NCI-H510A (cell line): ENCODE measurements at regions not wholly inside any gene's neighbourhood (a gene's known extent, or its start where the extent isn't known, plus 50 kb on each side); places are given as distances from the start of the nearest gene placed in this dataset.

Source experiments
- DNase-seq: peaks from one replicate; lab custom pipeline; 2025; lab: John Stamatoyannopoulos, UW

DNA sequence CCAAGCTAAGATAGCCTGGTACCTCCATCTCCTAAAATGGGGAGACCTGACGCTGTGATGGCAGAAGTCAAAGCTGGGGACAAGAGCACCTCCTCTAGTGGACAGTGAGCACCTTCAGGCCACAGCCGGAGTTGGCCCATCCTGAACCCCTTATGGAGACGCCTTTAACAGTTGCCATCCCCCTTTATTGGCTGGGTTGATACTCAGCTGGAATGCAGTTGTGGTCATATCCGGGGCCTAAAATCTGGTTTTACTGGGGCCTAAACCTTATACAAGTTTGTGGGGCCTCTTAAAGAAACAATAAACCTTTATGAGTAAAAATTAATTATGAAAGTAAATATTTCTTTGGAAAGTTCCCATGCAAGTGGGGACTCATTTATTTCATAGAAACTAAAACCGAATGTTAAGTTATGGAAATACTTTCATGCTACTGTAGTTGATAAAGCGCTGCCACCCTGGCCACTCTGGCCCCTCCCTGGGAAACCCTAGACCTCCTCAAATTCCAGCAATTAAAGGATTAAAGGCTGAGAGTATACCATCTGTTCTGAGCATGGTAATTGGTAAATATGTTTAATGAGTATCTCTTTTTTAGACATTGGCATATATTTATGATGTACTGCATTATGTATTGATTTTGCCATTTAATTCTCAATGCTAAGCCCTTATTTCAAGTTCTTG is 95.1 kb upstream of the SASH1 start:
- DNase-seq, result no peak

DNA sequence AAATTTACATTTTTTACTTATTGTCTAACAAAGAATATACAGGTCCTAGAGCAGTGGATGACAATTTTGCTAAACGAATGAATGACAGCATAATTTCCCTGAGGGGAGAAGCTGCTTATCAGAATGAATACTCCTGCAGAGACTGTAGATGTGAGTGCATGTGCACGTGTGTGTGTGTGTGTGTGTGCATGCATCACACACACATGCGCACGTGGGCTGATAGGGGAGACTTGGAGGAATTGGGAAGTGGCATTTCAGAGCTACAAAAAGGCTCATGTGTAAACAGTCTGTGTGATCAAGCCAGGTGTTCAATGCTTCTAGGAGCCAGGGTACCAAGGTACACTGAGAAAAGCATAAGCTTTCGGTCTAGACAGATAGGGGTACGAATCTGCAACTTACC is 93.5 kb upstream of the SASH1 start:
- DNase-seq, result no peak

DNA sequence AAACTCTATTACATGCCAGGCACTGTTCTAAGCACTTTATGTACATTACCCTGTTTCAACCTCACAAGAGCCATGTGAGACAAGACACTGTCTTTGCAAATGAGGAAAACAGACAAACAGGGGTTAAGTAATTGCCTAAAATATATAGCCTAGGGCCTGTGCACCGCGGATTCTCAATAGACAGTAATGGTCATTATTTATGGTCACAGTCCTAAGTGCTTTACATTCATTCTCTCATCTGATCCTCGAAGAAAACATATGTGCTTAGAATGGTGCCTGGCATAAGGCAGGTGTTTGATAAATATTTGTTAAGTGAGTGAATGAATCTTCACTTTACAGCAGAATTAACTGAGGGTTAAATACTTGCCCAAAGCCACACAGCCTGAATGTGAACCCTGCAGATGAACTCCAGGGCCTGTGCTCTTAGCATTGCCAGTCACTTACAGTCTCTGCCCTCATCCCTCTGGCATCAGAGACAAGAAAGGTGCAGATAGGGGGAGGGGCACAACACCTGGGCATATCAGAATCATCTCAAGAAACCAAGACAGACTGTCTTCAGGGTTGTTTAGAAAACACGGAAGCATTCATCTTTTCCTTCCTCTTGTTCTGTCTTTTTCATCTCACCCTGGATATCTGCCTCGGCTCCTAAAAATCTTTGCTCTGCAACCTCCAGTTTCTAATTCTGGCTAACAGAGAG is 92.8 kb upstream of the SASH1 start:
- no peak for DNase-seq

DNA sequence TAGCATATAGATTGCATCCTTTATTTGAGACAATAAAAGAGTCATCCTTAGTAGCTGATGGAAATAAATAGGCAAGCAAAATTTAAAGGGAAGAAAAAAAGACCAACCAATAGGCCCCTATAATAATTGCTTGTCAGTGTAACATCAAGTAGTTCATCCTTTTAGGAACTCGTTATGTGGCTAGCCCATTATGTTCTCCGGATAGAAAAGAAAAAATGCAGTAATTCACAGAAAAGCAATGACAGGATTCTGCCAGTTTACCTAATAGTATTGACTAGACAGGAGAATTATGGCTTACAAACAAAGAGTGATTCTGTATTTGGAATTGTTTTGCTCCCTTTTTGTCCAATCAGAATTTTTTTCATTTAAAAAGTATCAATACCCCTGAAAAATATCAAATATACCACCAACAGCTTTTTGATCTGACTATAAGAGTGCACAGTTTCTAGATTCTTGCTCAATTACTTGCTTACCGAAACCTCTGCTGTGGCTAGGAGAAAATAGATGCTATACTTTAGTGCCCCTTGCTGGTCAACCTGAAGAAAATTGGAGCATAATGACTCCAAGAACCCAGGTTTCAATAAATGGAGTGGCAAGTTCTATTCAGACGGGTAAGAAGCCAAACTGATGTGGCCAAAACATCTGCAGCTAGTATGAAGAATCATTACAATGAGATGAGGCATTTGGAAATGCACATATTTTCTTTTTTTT is 91.5 kb upstream of the SASH1 start:
- no peak for DNase-seq

DNA sequence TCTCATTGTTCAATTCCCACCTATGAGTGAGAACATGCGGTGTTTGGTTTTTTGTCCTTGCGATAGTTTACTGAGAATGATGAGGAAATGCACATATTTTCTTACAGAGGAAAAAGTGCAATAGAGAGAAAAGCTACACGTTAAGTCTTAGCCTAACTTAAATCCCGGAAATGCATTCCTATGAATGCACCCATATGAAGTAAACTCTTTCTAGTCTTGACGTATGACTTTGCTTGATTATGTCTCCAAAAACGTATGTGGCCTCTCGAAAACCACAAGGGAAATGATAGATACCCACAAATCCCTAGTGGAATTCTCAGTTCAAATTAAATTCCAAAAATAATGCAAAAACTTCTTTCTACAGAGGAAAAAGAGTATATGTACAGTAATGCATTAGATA is 90.7 kb upstream of the SASH1 start:
- no peak for DNase-seq

DNA sequence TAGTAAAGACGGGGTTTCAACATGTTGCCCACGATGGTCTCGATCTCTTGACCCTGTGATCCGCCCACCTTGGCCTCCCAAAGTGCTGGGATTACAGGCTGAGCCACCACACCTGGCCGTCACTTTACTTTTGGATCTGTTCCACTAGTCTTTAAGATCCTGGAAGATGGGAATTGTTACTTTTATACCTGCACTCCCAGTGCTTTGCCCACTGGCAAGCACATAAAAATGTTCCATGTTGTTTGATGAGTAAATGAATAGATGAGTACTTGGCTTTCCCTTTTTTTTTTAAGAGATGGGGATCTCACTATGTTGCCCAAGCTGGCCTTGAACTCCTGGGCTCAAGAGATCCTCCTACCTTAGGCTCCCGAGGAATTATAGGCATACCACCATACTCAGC is 84.8 kb upstream of the SASH1 start:
- DNase-seq, result no peak

DNA sequence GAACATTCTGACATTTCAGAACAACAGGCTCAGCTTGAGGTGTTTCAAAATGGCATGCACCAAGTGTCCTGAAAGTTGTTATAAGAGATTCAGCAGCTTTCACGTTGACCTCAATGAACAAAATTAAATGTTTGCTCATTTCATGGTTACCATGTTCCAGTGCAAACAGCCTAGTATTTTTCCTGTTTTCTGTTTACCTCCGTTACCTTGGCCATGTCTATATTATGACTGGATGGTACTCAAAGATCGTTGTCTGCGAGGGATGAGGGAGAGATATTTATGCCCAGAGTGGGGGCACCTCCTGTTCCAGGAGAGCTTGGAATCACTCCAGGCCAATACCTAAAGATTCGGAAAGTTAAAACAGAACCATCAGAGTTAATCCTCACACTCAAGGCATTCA is 83.8 kb upstream of the SASH1 start:
- DNase-seq, result no peak

DNA sequence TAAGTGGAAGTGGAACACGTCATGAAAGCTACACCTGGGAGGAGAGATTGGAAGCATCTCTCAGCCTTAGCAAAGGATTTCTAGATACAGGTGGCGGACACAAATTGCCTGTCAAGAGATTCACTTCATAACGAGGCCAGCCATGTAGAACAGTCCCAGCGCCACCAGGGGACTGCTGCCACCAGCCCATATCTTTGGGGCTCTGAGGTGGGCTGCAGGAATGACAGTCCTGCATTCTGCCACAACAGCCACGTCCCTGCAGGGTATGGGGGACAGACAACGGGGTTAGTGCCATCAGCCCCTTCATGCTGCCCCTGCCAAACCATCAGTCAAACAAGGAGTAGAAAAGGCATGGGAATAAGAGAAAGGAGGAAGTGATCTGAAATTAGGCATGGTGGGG is 81.2 kb upstream of the SASH1 start:
- DNase-seq, result no peak

- no peak for DNase-seq
These were observed 79.6 kb upstream of the SASH1 start for GRCh38 chr6:148263010-148263409.

- no peak for DNase-seq
These were observed 78.7 kb upstream of the SASH1 start for GRCh38 chr6:148263961-148264360.

GRCh38 chr6:148265054-148265453 is 77.6 kb upstream of the SASH1 start:
- DNase-seq, result no peak

DNA sequence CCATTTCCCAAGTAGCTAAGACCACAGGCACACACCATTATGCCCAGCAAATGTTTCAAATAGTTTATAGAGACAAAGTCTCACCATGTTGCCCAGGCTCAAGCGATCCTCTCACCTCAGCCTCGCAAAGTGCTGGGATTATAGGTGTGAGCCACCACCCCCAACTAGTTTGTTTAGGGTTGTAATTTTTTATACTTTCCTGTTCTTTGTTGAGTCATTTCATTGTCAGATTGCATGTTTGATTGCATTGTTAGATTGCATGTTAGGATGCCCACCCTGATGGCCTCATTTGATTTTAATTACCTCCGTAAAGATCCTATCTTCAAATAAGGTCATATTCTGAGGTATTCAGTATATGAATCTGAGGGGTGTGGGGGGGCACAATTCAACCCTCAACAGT is 73.3 kb upstream of the SASH1 start:
- no peak for DNase-seq

GRCh38 chr6:148271711-148272439 is 70.8 kb upstream of the SASH1 start:
- no peak for DNase-seq

DNA sequence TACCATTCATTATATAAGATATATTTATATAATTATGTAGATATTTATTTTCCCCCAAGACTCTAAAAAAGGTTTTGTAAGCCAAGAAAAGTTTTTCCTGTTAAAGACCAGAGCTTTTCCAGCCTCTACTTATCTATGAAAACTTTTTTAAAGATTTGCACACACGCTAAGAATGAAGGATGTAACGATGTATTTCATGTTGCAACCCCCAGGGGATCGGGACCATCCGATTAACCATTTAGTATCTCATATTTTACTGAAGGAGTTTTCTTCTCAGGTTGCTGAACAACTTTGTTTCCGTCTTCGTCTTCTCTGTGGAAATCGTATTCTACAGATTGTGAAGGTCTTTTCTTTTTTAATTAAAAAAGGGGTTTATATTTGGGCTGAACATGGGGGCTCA is 70.0 kb upstream of the SASH1 start:
- no peak for DNase-seq

- no peak for DNase-seq
These were observed 68.5 kb upstream of the SASH1 start for GRCh38 chr6:148273962-148274752.

GRCh38 chr6:148274809-148275208 is 67.8 kb upstream of the SASH1 start:
- DNase-seq, result no peak

GRCh38 chr6:148285205-148285604 is 57.4 kb upstream of the SASH1 start:
- DNase-seq, result no peak

DNA sequence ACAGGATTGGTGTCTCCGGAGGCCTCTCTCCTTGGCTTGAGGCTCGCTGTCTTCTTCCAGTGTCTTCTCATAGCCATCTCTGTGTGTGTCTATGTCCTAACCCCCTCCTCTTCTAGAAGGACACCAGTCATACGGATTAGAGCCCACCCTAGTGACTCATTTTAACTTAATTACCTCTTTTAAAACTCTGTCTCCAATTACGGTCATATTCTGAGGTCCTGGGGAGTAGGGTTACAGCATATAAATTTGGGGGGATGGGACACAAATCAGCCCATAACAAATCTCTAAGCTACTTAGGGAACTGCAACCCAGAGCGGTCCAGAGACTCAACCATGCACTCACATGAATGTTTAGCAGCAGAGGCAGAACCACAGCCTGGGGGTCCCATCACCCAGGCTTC is 56.1 kb upstream of the SASH1 start:
- no peak for DNase-seq

GRCh38 chr6:148287623-148288333 is 54.9 kb upstream of the SASH1 start:
- DNase-seq, result no peak

GRCh38 chr6:148288541-148288940 is 54.1 kb upstream of the SASH1 start:
- DNase-seq, result no peak

GRCh38 chr6:148289153-148289552 is 53.5 kb upstream of the SASH1 start:
- DNase-seq, result no peak
